ENCODE measurements at regions not wholly inside any gene's neighbourhood (a gene's known extent, or its start where the extent isn't known, plus 50 kb on each side); places are given as distances from the start of the nearest gene placed in this dataset.

GRCh38 chr1:100613817-100614559 is 76.0 kb downstream of the GPR88 start:
- TF ChIP-seq POLR2A (IDR thresholded peaks at IDR 0.05) (no peak), CTCF (IDR thresholded peaks at IDR 0.05) (no peak)

All from heart left ventricle (tissue), 13 donors.